B cell (primary cell): ENCODE measurements at regions not wholly inside any gene's neighbourhood (a gene's known extent, or its start where the extent isn't known, plus 50 kb on each side); places are given as distances from the start of the nearest gene placed in this dataset.

Experiments
- ATAC-seq: fragments of 200-7000 bp; cut with Tn5 transposase; one replicate; pipeline ENCODE4 v1.10.0; 2021; ENCODE audit warnings: low read depth, mild to moderate bottlenecking, moderate number of reproducible peaks, moderate library complexity
- CTCF ChIA-PET: fragments of 350-600 bp; sonication (Branson Sonifier 250); formaldehyde crosslinking; loops from one replicate; lab custom pipeline; 2021; ENCODE audit warnings: antibody characterized with exemption, inconsistent platforms; lab: Charles Lee
- POLR2A ChIA-PET: fragments of 350-600 bp; sonication (Branson Sonifier 250); formaldehyde crosslinking; loops from one replicate; lab custom pipeline; 2021; ENCODE audit warnings: antibody characterized with exemption; lab: Charles Lee
- DNase-seq: peaks from one replicate; pipeline ENCODE4 v3.0.0; 2013
- H2AFZ ChIP-seq: 2 replicates; pipeline ENCODE4 v1.6.1; 2012; ENCODE audit warnings: mild to moderate bottlenecking, low read depth, low read length; ENCODE audit not compliant: insufficient read depth, poor library complexity, severe bottlenecking
- H3K27ac ChIP-seq, 2 donors: 1 replicate in 1 of 2; 2 replicates in 1 of 2; pipeline ENCODE4 v1.5.1; 2012 to 2013; ENCODE audit warnings: low read length in 2 of 2, mild to moderate bottlenecking in 2 of 2, moderate library complexity in 1 of 2
- H3K27me3 ChIP-seq, 4 experiments: fragments of 200-600 bp in 1 of 4; sonication (generic) in 1 of 4; replicated peaks in 1 of 4; 1 replicate in 2 of 4; 2 replicates in 2 of 4; pipeline versions ENCODE4 v1.6.1 to v1.7.0; 2013 to 2016; ENCODE audit warnings: low read length in 3 of 4, mild to moderate bottlenecking in 2 of 4, mixed read lengths in 1 of 4, moderate library complexity in 1 of 4; ENCODE audit not compliant: insufficient read depth in 4 of 4, control insufficient read depth in 3 of 4; ENCODE audit errors: control extremely low read depth in 1 of 4
- H3K36me3 ChIP-seq, 2 experiments: replicated peaks in 1 of 2; 1 replicate in 1 of 2; 2 replicates in 1 of 2; pipeline versions ENCODE4 v1.6.1 to v1.7.1; 2013; ENCODE audit warnings: low read length in 1 of 2; ENCODE audit not compliant: insufficient read depth in 2 of 2, control insufficient read depth in 1 of 2; ENCODE audit errors: control extremely low read depth in 1 of 2, extremely low read depth in 1 of 2
- H3K4me1 ChIP-seq, 2 donors: fragments of 200-600 bp in 1 of 2; sonication (generic) in 1 of 2; 1 replicate in 1 of 2; 2 replicates in 1 of 2; pipeline versions ENCODE4 v1.5.1 to v1.6.1; 2013 to 2017; ENCODE audit warnings: low read length in 2 of 2; ENCODE audit not compliant: control insufficient read depth in 2 of 2, insufficient read depth in 2 of 2
- H3K4me2 ChIP-seq: replicated peaks from 2 replicates; pipeline ENCODE3; 2012; ENCODE audit warnings: mild to moderate bottlenecking, low read depth, low read length; ENCODE audit not compliant: poor library complexity, severe bottlenecking
- H3K4me3 ChIP-seq, 5 experiments: fragments of 200-600 bp in 1 of 5; sonication (generic) in 1 of 5; 1 replicate in 3 of 5; 2 replicates in 2 of 5; pipeline versions ENCODE4 v1.5.1 to v1.7.0; 2011 to 2016; ENCODE audit warnings: low read length in 4 of 5, mild to moderate bottlenecking in 4 of 5, low read depth in 2 of 5, control low read depth in 1 of 5, moderate library complexity in 1 of 5; ENCODE audit not compliant: insufficient read depth in 1 of 5; ENCODE audit errors: control extremely low read depth in 1 of 5, extremely low read depth in 1 of 5
- H3K79me2 ChIP-seq: fragments of 200-600 bp; sonication (generic); one replicate; pipeline ENCODE4 v1.6.0; 2016; ENCODE audit warnings: low read length; ENCODE audit not compliant: control insufficient read depth, insufficient read depth
- H3K9ac ChIP-seq: fragments of 200-600 bp; sonication (generic); 2 replicates; pipeline ENCODE4 v1.6.1; 2017; ENCODE audit warnings: mild to moderate bottlenecking, low read length, moderate library complexity
- H3K9me3 ChIP-seq, 3 donors: one replicate each; pipeline versions ENCODE4 v1.6.1 to v1.7.1; 2013; ENCODE audit warnings: low read length in 2 of 3; ENCODE audit not compliant: control insufficient read depth in 2 of 3, insufficient read depth in 1 of 3; ENCODE audit errors: control extremely low read depth in 1 of 3
- H4K20me1 ChIP-seq: 2 replicates; pipeline ENCODE4 v1.6.0; 2012; ENCODE audit warnings: mild to moderate bottlenecking, low read length; ENCODE audit not compliant: insufficient read depth, control insufficient read depth, poor library complexity, severe bottlenecking
- H3K27ac Mint-ChIP-seq: one replicate; pipeline ENCODE4 v1.8.0; 2021; ENCODE audit warnings: mixed read lengths
- H3K27me3 Mint-ChIP-seq: one replicate; pipeline ENCODE4 v1.8.0; 2021; ENCODE audit warnings: mixed read lengths
- H3K4me1 Mint-ChIP-seq: one replicate; pipeline ENCODE4 v1.8.0; 2021; ENCODE audit warnings: mixed read lengths
- H3K4me3 Mint-ChIP-seq: one replicate; pipeline ENCODE4 v1.8.0; 2021; ENCODE audit warnings: mixed read lengths
- H3K9me3 Mint-ChIP-seq: one replicate; pipeline ENCODE4 v1.8.0; 2022; ENCODE audit warnings: mixed read lengths; ENCODE audit not compliant: insufficient read depth
- CTCF ChIP-seq: fragments of 200-600 bp; IDR thresholded peaks from one replicate; pipeline ENCODE4 v1.8.0; 2022; ENCODE audit warnings: antibody characterized with exemption, mild to moderate bottlenecking
- EZH2 ChIP-seq: IDR thresholded peaks from 2 replicates; pipeline ENCODE4 v1.6.1; 2012; ENCODE audit warnings: borderline replicate concordance, low read depth, mild to moderate bottlenecking, moderate library complexity, low read length; ENCODE audit not compliant: insufficient read depth, poor library complexity, severe bottlenecking
- WGBS: methylation state at CpG from one replicate; pipeline ENCODE4 v1.1.5; 2013; ENCODE audit warnings: missing lambda C conversion rate; ENCODE audit not compliant: insufficient coverage; 5-methylcytosine and 5-hydroxymethylcytosine counted together
- intact Hi-C: fragments of 100-400 bp; cut with micrococcal nuclease; formaldehyde crosslinking; loops from one replicate; pipeline ENCODE4 v1.10.0; 2022

- ATAC-seq (no peak), DNase-seq (no peak)
Measured at GRCh38 chr6:47924001-47924400, 142.2 kb downstream of the OPN5 start.

DNA sequence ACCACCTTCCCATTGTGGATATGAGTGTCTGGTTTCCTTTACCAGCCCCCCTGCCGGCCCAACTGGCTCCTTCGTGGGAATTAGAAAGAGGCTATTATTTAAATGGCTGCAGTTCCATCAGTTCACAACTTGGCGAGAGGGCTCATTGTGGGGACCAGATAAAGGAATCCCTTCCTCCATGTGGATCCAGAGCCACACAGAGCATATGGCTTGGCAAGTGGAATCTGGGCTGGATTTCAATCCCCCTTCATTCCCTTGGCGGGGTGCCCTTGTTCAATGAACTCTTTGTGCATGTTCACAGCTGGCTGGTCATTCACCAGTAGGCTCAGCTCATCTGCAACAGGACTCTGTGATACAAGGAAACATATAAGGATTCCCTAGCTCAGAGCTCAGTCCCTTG lies 140.6 kb downstream of the OPN5 start:
- H3K79me2 ChIP-seq, result no peaks in the 10 kb centered on the region
- intact Hi-C loops, result no loop called here
- H3K4me1 ChIP-seq, result no peaks in the 10 kb centered on the region
- POLR2A ChIA-PET, result no interaction called here
- Mint-ChIP-seq H3K4me3 (no peak overlapping the region), H3K4me1 (no peaks in the 10 kb centered on the region), H3K27me3 (no peaks in the 10 kb centered on the region), H3K9me3 (no peaks in the 10 kb centered on the region), H3K27ac (no peak overlapping the region)
- H3K27ac ChIP-seq, result no peak overlapping the region
- H3K4me3 ChIP-seq, result no peak overlapping the region
- H2AFZ ChIP-seq, result no peak overlapping the region
- WGBS, result 96% methylated on average over 4 of the region's 4 CpGs
- H3K9me3 ChIP-seq, result peaks cover 0 to 3% (median 0%) of the 10 kb centered on the region in 3 donors
- no peaks in the 10 kb centered on the region for H4K20me1 ChIP-seq
- ATAC-seq (no peak), DNase-seq (no peak)
- no peaks in the 10 kb centered on the region for H3K36me3 ChIP-seq
- CTCF ChIA-PET, result no interaction called here
- no peak overlapping the region for H3K9ac ChIP-seq
- H3K27me3 ChIP-seq, result no peaks in the 10 kb centered on the region
- no peak overlapping the region for H3K4me2 ChIP-seq
- TF ChIP-seq EZH2, result no peak

More at GRCh38 chr6:47924001-47924400, 142.2 kb downstream of the OPN5 start:
- no peak overlapping the region for H3K27ac ChIP-seq
- Mint-ChIP-seq H3K27me3 (no peaks in the 10 kb centered on the region), H3K27ac (no peak overlapping the region), H3K4me1 (no peaks in the 10 kb centered on the region), H3K9me3 (no peaks in the 10 kb centered on the region), H3K4me3 (no peak overlapping the region)
- H3K9ac ChIP-seq, result no peak overlapping the region
- no peak overlapping the region for H2AFZ ChIP-seq
- POLR2A ChIA-PET, result no interaction called here
- no peaks in the 10 kb centered on the region for H4K20me1 ChIP-seq
- no peaks in the 10 kb centered on the region for H3K36me3 ChIP-seq
- intact Hi-C loops, result no loop called here
- no peaks in the 10 kb centered on the region for H3K4me1 ChIP-seq
- no peak for TF ChIP-seq EZH2
- no peak for TF ChIP-seq CTCF
- no peaks in the 10 kb centered on the region for H3K27me3 ChIP-seq
- no peak overlapping the region for H3K4me2 ChIP-seq
- no peak overlapping the region for H3K4me3 ChIP-seq
- H3K79me2 ChIP-seq, result no peaks in the 10 kb centered on the region
- CTCF ChIA-PET, result no interaction called here
- H3K9me3 ChIP-seq, result peaks cover 0 to 3% (median 0%) of the 10 kb centered on the region in 3 donors
- 77% methylated on average over 3 of the region's 3 CpGs for WGBS
